Vagina (tissue), 2 donors: ENCODE measurements at regions not wholly inside any gene's neighbourhood (a gene's known extent, or its start where the extent isn't known, plus 50 kb on each side); places are given as distances from the start of the nearest gene placed in this dataset.

Experiments
- POLR2A ChIP-seq, 2 donors: fragments of 450-650 bp; IDR thresholded peaks; one replicate each; pipeline ENCODE4 v1.6.1; 2017; ENCODE audit warnings: antibody characterized with exemption in 2 of 2, mild to moderate bottlenecking in 2 of 2, moderate library complexity in 2 of 2
- POLR2AphosphoS5 ChIP-seq, 2 donors: sonication (generic); formaldehyde crosslinking; IDR thresholded peaks; one replicate each; pipeline ENCODE4 v1.9.0; 2017; ENCODE audit warnings: antibody characterized with exemption in 2 of 2, mild to moderate bottlenecking in 2 of 2, low read depth in 1 of 2; ENCODE audit not compliant: insufficient read depth in 1 of 2
- TF ChIP-seq, protein P1 (sequence below), 3 experiments: fragments of 450-650 bp in 2 of 3; fragments of 200-600 bp in 1 of 3; sonication (generic) in 1 of 3; IDR thresholded peaks; one replicate each; pipeline ENCODE4 v1.5.1; 2017 to 2019; ENCODE audit warnings: antibody characterized with exemption in 3 of 3, mild to moderate bottlenecking in 2 of 3, moderate library complexity in 2 of 3

DNA sequence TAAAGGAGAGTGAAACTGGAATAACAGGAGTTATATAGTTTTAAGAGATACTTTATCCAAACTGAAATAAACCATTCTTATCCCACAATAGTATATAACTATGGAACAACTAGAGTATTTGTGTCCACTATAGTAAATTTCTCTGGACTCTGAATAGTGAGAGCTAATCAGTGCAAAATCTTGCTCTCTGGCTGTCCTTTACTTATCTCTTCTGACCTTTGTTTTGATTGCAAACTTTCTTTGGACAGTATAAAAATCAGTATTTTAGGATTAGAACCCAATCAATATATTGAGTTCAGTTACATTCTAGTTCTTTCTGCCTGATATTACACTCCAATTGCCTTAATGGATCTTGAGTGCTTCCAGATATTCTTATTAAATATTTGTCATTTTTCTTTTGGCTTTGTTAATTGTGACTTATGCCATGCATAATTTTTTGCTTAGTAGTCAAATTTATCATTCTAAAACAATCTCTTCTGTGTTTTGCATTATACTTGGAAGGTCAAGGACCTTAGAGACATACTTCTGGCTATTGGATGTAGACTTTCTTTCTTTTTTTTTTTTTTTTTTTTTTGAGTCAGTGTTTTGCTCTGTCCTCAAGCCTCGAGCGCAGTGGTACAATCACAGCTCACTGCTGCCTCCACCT lies 89.9 kb upstream of the AMN1 start:
- TF ChIP-seq, protein P1, sequence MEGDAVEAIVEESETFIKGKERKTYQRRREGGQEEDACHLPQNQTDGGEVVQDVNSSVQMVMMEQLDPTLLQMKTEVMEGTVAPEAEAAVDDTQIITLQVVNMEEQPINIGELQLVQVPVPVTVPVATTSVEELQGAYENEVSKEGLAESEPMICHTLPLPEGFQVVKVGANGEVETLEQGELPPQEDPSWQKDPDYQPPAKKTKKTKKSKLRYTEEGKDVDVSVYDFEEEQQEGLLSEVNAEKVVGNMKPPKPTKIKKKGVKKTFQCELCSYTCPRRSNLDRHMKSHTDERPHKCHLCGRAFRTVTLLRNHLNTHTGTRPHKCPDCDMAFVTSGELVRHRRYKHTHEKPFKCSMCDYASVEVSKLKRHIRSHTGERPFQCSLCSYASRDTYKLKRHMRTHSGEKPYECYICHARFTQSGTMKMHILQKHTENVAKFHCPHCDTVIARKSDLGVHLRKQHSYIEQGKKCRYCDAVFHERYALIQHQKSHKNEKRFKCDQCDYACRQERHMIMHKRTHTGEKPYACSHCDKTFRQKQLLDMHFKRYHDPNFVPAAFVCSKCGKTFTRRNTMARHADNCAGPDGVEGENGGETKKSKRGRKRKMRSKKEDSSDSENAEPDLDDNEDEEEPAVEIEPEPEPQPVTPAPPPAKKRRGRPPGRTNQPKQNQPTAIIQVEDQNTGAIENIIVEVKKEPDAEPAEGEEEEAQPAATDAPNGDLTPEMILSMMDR (IDR thresholded peaks at IDR 0.05) = no peak
- TF ChIP-seq POLR2A (IDR thresholded peaks at IDR 0.05) (no peak), POLR2AphosphoS5 (IDR thresholded peaks at IDR 0.05; ENCODE audit: insufficient read depth in 1 of 2, low read depth in 1 of 2) (no peak)
